Endodermal cell (in vitro differentiated cells): ENCODE measurements at regions not wholly inside any gene's neighbourhood (a gene's known extent, or its start where the extent isn't known, plus 50 kb on each side); places are given as distances from the start of the nearest gene placed in this dataset.

ENCODE experiments used
- DNase-seq: peaks from one replicate; pipeline ENCODE4 v3.0.0-alpha.2; 2017
- H3K27ac ChIP-seq: 2 replicates; pipeline ENCODE4 v1.5.1; 2013; ENCODE audit warnings: mild to moderate bottlenecking, low read depth, low read length, moderate library complexity
- H3K27me3 ChIP-seq: 2 replicates; pipeline ENCODE4 v1.6.1; 2013; ENCODE audit warnings: mild to moderate bottlenecking, low read length, moderate library complexity; ENCODE audit not compliant: insufficient read depth, control insufficient read depth, poor library complexity, severe bottlenecking
- H3K36me3 ChIP-seq: 2 replicates; pipeline ENCODE4 v1.7.0; 2013; ENCODE audit warnings: mild to moderate bottlenecking, low read length, moderate library complexity; ENCODE audit not compliant: control insufficient read depth, insufficient read depth
- H3K4me1 ChIP-seq: one replicate; pipeline ENCODE4 v1.7.0; 2013; ENCODE audit warnings: low read length; ENCODE audit not compliant: control insufficient read depth, insufficient read depth
- H3K4me3 ChIP-seq: 2 replicates; pipeline ENCODE4 v1.5.1; 2013; ENCODE audit warnings: mild to moderate bottlenecking, low read length, moderate library complexity
- H3K9ac ChIP-seq: 2 replicates; pipeline ENCODE4 v1.6.1; 2013; ENCODE audit warnings: mild to moderate bottlenecking, low read length, moderate library complexity; ENCODE audit not compliant: poor library complexity, severe bottlenecking; ENCODE audit errors: extremely low read depth
- H3K9me3 ChIP-seq: 2 replicates; pipeline ENCODE4 v1.6.1; 2013; ENCODE audit warnings: mild to moderate bottlenecking, low read length, moderate library complexity; ENCODE audit not compliant: control insufficient read depth
- H3K27ac Mint-ChIP-seq: 2 replicates; pipeline ENCODE4 v1.8.0; 2020; ENCODE audit warnings: mixed read lengths
- H3K27me3 Mint-ChIP-seq: 2 replicates; pipeline ENCODE4 v1.8.0; 2021; ENCODE audit warnings: mild to moderate bottlenecking, mixed read lengths; ENCODE audit not compliant: insufficient read depth
- H3K36me3 Mint-ChIP-seq: 2 replicates; pipeline ENCODE4 v1.8.0; 2020; ENCODE audit warnings: low read depth, mixed read lengths
- H3K4me1 Mint-ChIP-seq: 2 replicates; pipeline ENCODE4 v1.8.0; 2020; ENCODE audit warnings: mixed read lengths
- H3K4me3 Mint-ChIP-seq: 2 replicates; pipeline ENCODE4 v1.8.0; 2020; ENCODE audit warnings: mild to moderate bottlenecking, moderate library complexity, mixed read lengths
- H3K9me3 Mint-ChIP-seq: 2 replicates; pipeline ENCODE4 v1.8.0; 2020; ENCODE audit warnings: mild to moderate bottlenecking, mixed read lengths
- CTCF ChIP-seq: fragments of 200-600 bp; sonication (generic); conservative IDR thresholded peaks from 2 replicates; pipeline ENCODE4 v1.5.0; 2021; ENCODE audit warnings: antibody characterized with exemption, mild to moderate bottlenecking
- WGBS, 2 experiments: methylation state at CpG; one replicate each; pipeline versions ENCODE4 v1.1.5 to v1.1.7; 2013; ENCODE audit warnings: missing lambda C conversion rate in 2 of 2, mixed read lengths in 1 of 2; ENCODE audit not compliant: insufficient coverage in 1 of 2, insufficient read length in 1 of 2; 5-methylcytosine and 5-hydroxymethylcytosine counted together

GRCh38 chr2:5849562-5849961 lies 157.4 kb downstream of the SOX11 start:
- TF ChIP-seq CTCF = no peak
- no peaks in the 10 kb centered on the region for H3K27me3 ChIP-seq
- no peak overlapping the region for H3K9ac ChIP-seq
- H3K9me3 ChIP-seq = no peaks in the 10 kb centered on the region
- no peaks in the 10 kb centered on the region for H3K36me3 Mint-ChIP-seq
- no peak overlapping the region for H3K27ac Mint-ChIP-seq
- no peaks in the 10 kb centered on the region for H3K9me3 Mint-ChIP-seq
- H3K36me3 ChIP-seq = no peaks in the 10 kb centered on the region
- H3K4me1 Mint-ChIP-seq = peaks cover 6% of the 10 kb centered on the region
- no peak overlapping the region for H3K4me3 ChIP-seq
- H3K27ac ChIP-seq = no peak overlapping the region
- 86 to 90% methylated on average over 2 to 3 of the region's 3 CpGs for WGBS, 2 experiments
- no peak for DNase-seq
- H3K27me3 Mint-ChIP-seq = no peaks in the 10 kb centered on the region
- H3K4me3 Mint-ChIP-seq = no peak overlapping the region
- H3K4me1 ChIP-seq = peaks cover 3% of the 10 kb centered on the region

- H3K4me3 Mint-ChIP-seq = no peak overlapping the region
- Histone ChIP-seq H3K9ac (no peak overlapping the region), H3K4me3 (no peak overlapping the region), H3K27me3 (no peaks in the 10 kb centered on the region), H3K4me1 (peaks cover 3% of the 10 kb centered on the region), H3K36me3 (no peaks in the 10 kb centered on the region), H3K9me3 (no peaks in the 10 kb centered on the region), H3K27ac (no peak overlapping the region)
- TF ChIP-seq CTCF = no peak
- no peaks in the 10 kb centered on the region for H3K27me3 Mint-ChIP-seq
- peaks cover 6% of the 10 kb centered on the region for H3K4me1 Mint-ChIP-seq
- H3K27ac Mint-ChIP-seq = no peak overlapping the region
- no peak for DNase-seq
- no peaks in the 10 kb centered on the region for H3K9me3 Mint-ChIP-seq
- no peaks in the 10 kb centered on the region for H3K36me3 Mint-ChIP-seq
Measured at GRCh38 chr2:5851410-5851809, 159.2 kb downstream of the SOX11 start.

- H3K9me3 Mint-ChIP-seq = peaks cover 15% of the 10 kb centered on the region
- WGBS, 2 experiments = 87 to 97% methylated on average over 2 of the region's 2 CpGs
Measured at GRCh38 chr2:5854797-5855196, 162.6 kb downstream of the SOX11 start.

More at GRCh38 chr2:5854797-5855196, 162.6 kb downstream of the SOX11 start:
- H3K4me3 Mint-ChIP-seq = no peak overlapping the region
- H3K27ac Mint-ChIP-seq = no peak overlapping the region
- no peak overlapping the region for H3K4me3 ChIP-seq
- no peak overlapping the region for H3K27ac ChIP-seq
- no peak for TF ChIP-seq CTCF
- H3K9me3 ChIP-seq = no peaks in the 10 kb centered on the region
- no peaks in the 10 kb centered on the region for H3K4me1 Mint-ChIP-seq
- no peaks in the 10 kb centered on the region for H3K4me1 ChIP-seq
- H3K36me3 Mint-ChIP-seq = no peaks in the 10 kb centered on the region
- H3K27me3 ChIP-seq = no peaks in the 10 kb centered on the region
- no peak for DNase-seq
- H3K36me3 ChIP-seq = no peaks in the 10 kb centered on the region
- no peaks in the 10 kb centered on the region for H3K27me3 Mint-ChIP-seq
- no peak overlapping the region for H3K9ac ChIP-seq
